Astrocyte of the hippocampus (primary cell): ENCODE measurements at regions not wholly inside any gene's neighbourhood (a gene's known extent, or its start where the extent isn't known, plus 50 kb on each side); places are given as distances from the start of the nearest gene placed in this dataset.
"Not testable (repeated sequence)": the region's sequence is repeated elsewhere in the genome, so short reads cannot be mapped to it uniquely, and the experiment has no call there.

Source experiments
- DNase-seq: peaks from one replicate; pipeline ENCODE4 v3.0.0; 2011; ENCODE audit warnings: low read depth, low spot score

- no peak for DNase-seq
Observed at GRCh38 chr13:90233933-90234672, 1113.4 kb upstream of the MIR17HG start.

DNA sequence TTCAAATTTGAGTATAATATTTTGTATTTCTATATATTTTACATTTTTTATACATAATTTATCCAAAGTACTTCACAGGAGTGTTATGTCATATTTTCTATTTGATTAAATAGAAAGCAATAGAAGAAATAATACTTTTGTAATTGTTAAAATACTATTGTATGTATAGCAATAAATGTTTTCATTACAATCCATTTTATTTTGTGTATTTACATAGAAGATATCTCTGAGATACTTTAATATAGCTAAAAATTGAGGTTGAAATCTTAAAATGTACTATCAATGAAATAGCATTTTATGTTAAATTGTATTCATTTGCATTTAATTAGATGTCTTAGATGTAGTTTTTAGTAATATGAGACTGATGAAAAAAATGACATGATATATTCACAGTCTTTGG, 1109.6 kb upstream of the MIR17HG start:
- no peak for DNase-seq

DNA sequence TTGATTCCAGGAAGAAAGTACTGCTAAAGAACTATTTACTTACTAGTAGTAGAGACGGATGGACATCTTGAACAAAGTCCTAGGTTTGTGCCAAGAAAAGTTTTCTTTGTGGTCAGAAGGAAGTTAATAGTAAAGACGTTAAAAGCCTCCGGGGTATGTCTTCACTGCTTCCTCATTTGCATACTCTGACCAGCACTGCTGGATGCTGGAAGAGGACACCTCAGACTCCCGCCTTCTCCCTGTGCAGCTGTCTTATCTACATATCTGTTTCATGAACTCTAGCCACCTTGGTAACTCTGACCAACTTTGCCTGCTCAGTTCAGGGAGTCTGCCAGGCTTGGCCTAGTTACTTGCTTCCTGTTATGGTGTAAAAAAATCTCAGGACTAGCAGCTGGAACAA, 1109.1 kb upstream of the MIR17HG start:
- peak; percentile 10 for DNase-seq

- DNase-seq = no peak
Observed at GRCh38 chr13:90239130-90239529, 1108.4 kb upstream of the MIR17HG start.

DNA sequence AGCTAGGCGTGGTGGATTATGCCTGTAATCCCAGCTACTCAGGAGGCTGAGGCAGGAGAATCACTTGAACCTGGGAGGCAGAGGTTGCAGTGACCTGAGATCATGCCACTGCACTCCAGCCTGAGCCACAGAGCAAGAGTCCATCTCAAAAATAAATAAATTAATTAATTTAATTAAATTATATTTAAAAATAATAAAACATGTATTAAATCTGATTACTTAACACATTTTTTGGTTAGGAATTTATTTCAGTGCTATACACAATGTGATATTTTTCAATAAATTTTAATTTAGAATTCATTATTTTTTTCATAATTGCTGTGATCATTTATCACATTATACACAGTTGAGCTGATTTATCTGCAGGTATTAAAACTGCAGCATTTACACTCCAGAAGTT, 1101.5 kb upstream of the MIR17HG start:
- no peak for DNase-seq

GRCh38 chr13:90246687-90247345, 1100.7 kb upstream of the MIR17HG start:
- no peak for DNase-seq

GRCh38 chr13:90253806-90254205, 1093.7 kb upstream of the MIR17HG start:
- DNase-seq = no peak

DNA sequence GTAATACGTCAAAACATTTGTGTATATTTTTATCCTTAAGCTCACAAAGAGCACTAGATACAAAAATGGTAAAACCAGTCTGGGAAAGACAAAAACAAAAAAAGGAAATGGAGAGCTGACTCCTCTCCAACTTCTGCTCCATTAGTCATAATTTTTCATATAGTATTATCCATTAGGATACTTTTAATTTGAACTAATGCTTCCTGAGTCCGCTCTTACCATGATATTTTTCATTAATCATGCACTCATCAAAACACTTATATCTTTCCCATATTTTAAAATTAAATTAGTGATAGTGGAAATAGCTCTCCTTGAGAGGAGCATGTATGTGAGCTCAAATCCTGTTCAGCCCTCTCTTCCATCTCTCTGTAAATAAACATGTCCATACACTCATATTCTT, 1093.0 kb upstream of the MIR17HG start:
- no peak for DNase-seq

GRCh38 chr13:90256746-90257145, 1090.7 kb upstream of the MIR17HG start:
- DNase-seq = no peak

- DNase-seq = no peak
Observed at GRCh38 chr13:90258129-90258528, 1089.4 kb upstream of the MIR17HG start.

DNA sequence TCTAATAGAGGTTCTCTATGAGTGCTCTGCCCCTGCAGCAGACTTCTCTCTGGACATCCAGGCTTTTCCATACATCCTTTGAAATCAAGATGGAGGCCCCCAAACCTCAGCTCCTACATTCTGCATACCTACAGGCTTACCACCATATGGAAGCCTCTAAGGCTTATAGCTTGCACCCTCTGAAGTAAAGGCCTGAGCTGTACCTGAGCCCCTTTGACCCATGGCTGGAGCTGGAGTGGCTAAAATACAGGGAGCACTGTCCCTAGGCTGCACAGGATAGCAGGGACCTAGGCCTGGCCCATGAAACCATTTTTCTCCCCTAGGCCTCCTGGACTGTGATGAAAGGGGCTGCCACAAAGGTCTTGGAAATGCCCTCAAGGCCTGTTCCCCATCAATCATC, 1086.1 kb upstream of the MIR17HG start:
- DNase-seq = no peak

DNA sequence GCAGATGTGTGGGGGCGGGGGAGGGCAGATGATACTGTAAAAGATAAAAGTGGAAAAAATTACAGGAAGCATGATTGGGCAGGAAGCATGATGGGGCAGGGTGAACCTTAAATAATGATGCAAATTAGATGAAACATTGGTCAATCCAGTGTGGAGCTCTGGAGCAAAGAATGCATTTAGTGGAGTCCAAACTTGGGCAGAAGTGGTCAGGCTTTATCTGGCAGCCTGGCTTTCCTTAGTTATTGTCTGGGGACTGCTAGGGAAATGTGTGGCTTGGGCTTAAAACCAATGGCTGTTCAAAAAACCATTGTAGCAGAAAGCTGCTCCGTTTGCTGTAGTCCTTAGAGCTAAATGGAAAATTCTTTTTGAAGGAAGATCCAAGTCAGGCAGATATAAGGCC, 1077.3 kb upstream of the MIR17HG start:
- peak; percentile 25 for DNase-seq

- peak; percentile 72 for DNase-seq
Observed at GRCh38 chr13:90272356-90272755, 1075.1 kb upstream of the MIR17HG start.

DNA sequence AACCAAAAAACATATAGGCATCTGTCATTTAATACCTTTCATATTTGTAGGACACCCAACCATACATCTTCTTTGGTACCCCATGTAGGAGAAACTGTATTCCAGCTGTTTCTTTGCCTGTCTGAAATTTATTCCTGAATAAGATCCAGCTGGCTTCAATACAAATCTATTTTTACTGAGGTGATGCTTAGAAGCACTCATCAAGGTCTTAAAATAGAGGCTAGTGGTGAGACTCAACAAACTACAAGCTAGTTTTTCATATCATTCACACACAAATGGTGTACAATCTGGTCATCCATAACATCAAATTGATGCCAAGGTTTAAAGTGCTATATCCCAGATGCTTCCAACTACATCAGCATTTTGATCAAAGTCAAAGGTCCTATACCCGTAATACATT, 1071.3 kb upstream of the MIR17HG start:
- no peak for DNase-seq

- DNase-seq = not testable (repeated sequence)
Observed at GRCh38 chr13:90278231-90278630, 1069.3 kb upstream of the MIR17HG start.

DNA sequence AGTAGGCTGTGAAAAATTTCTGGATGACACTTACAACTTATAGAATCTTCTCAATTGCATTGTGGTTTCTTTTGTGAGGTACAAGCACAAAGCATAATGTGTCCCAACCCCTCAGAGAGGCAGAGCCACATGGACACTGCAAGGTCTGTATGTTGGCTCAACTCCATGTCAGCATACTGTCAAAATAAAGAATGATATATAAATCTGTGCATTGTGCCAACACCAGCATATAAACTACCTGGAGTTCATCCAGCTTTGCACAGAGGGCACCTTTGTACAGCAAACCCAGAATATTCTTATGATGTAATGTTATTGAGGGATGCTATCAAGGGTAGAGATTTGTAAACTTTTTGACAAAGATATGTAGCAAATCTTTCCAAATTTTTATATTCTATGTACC, 1065.8 kb upstream of the MIR17HG start:
- no peak for DNase-seq

DNA sequence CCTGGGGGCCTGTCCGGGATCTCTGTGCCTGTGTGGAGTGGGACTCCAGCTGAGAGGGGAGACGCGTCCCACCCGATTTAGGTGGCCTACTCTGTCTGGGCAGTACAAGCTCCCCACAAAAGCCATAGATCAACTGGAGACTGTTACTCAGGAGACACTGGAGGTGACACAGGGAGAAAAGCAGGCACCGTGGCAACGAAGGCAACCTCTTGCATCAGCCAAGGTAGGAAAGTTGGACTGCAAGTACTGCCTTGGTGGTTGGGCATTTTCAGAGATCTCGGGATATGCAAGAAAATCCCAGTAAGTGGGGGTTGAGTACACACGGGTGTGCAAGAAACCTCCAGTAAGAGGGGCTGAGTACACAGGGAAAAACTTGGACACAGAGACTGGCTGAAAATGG, 1060.0 kb upstream of the MIR17HG start:
- no peak for DNase-seq

DNA sequence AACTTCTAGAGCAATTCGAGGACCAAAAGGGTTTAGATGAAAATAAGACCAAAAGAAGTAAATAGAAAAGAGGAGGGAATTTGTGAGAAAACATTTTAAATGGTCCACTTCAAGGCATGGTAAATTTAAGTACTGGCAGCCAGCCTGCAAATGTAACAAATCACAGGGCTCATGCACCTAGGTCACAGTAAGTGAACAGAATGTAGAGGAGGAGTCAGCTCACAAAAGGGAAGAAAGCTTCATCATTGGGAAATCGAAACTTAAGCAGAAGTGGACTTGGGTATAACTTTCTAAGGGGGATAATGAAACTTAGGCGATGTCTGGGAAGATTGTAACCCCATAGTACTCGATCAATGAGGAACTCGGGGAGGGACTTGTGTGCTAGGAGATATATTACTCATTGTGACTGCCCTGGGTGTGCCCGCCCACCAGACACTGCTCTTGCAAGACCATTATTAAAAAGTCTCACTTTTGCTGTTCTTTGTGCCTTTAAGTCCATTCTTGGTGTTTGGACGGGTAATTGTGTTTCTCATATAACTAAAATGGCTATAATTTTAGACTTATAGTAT, 1053.6 kb upstream of the MIR17HG start:
- DNase-seq = no peak

DNA sequence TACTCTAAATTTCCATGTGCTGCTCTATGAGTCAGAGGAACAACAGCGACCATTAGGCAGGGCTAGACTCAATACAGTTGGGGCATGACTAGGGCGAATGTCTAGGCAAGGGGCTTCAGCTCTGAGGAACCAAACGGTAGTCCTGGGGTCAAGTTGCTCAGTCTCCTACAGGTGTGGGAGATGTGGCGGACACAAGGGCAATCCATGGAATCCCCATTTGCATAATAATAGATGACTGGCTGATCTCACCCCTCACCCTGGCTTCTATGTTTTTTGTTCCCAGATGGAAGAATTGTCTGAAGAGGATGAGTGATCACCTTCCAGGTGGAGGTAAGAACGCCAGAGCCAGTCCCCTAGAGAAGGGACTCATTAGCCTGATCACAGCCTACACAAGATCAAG, 1048.2 kb upstream of the MIR17HG start:
- DNase-seq = no peak

GRCh38 chr13:90300015-90300414, 1047.5 kb upstream of the MIR17HG start:
- DNase-seq = no peak

DNA sequence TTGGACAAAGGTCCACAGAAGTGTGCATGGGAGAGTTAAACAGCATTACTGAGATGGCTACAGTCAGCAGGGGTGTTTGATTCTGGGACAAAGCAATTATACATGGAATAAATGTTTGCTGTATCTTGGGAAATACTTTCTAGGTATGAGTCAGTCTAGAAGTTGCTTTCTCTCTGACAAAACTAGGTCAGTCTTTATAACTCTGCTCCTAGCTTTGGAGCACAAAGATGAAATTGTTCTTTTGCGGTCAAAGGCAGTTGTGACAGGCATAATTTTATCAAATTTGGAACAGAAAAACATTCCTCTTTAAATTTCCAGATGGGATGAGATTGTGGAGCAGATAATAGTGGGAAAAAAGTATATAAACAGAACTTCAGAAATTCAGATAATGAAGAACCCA, 1045.4 kb upstream of the MIR17HG start:
- DNase-seq = peak; percentile 62

DNA sequence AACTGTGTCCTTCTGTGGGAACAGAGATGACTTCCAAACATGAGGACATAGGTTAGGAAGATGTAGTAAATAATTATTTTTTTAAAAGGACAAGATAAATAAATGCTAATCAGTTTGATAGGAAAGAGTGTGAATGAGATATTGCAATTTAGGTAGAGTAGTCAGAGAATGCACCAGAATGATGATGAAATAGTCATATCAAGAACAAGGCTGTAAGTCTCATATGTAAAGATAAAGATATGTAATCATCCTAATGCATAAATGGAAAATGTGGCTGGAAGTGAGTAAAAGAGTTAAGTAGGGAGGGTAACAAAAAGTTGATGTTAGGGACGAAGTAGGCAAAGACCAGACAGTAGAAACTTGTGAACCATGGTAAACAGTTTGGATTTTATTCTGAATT, 1041.7 kb upstream of the MIR17HG start:
- no peak for DNase-seq

- no peak for DNase-seq
Observed at GRCh38 chr13:90307136-90307535, 1040.4 kb upstream of the MIR17HG start.
